ENCODE measurements at regions not wholly inside any gene's neighbourhood (a gene's known extent, or its start where the extent isn't known, plus 50 kb on each side); places are given as distances from the start of the nearest gene placed in this dataset.

DNA sequence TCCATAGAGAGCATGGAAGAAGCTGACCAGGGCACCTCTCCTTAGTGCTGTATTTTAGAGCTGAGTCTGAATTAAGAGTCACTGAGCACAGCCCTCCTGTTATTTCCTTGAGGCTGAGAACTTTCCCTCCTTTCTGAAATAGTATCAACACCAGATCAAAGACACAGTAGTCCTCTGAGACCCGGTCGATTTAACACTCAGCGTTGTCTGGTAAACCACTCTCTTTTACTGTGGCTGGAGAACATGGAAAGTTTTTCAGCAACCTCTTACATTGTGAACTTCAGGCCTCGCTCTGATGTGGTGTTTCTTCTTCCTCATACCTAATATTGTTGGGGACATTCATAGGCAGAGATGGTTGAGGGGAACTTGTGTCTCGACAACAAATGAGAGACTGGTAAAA, 202.0 kb upstream of the MTPN start:
- DNase-seq (ENCODE audit: low spot score): no peak

DNA sequence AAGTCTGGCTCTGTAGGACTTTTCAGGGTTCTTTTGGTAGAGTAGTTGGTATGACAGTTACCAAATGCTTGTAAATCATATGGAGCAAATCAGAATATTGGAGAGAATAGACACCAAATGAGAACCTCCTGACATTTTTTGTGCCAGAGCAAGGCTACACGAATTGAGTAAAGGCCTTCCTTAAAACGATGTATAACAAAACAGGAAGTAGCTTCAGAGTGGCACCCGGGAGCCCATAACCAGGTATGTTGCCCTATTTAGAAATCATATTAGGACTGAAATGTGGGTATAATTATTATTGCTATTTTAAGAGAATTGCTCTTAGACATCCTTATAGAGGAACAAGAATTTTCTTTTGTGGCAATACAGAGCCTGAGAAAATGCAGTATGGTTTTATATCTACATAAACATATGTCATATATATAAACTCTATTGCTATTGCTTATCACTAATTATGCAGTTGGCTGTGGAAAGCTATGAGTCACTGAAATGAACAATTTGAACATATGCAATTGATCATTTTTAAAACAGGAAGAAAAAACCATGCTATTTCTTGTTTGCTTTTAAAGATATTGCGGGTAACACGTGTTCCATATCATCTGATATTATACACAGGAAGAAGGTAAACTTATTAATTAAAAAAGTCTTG, 197.4 kb upstream of the MTPN start:
- no peak for DNase-seq (ENCODE audit: low spot score)

DNA sequence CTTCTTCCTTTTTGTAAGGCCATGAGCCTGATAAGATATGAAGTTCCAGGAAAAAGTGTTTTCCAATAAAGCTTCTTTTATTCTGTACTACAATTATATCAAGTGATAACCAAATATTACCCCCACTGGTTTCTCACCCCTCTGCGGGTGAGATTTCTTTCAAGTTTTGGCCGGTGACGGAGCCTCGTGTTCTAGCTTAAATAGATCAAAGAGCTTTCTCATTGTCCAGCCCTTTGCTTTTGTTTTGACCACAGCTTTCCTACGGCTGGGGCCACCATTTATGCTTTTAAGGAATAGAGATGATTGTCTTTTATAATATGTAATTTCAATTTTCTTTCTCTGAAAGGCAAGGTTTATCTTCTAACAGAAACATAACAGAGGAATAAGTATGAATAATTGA, 196.7 kb upstream of the MTPN start:
- DNase-seq (ENCODE audit: low spot score): no peak

DNA sequence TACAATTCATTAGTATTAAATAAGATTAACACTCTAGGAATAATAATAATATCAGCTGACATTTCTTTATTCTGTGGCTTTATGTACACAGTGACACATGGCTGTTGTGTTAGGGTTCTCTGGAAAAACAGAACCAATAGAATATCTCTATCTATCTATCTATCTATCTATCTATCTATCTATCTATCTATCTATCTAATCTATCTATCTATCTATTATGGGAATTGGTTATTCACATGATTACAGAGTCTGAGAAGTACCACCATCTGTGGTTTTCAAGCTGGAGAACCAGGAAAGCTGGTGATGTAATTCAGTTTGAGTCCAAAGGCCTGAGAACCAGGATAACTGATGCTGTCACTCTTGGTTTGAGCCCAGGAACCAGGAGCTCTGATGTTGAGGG, 194.1 kb upstream of the MTPN start:
- no peak for DNase-seq (ENCODE audit: low spot score)

GRCh38 chr7:136168821-136169220, 191.7 kb upstream of the MTPN start:
- peak; percentile 92 for DNase-seq (ENCODE audit: low spot score)

GRCh38 chr7:136167991-136168390, 190.8 kb upstream of the MTPN start:
- DNase-seq (ENCODE audit: low spot score): peak; percentile 90

DNA sequence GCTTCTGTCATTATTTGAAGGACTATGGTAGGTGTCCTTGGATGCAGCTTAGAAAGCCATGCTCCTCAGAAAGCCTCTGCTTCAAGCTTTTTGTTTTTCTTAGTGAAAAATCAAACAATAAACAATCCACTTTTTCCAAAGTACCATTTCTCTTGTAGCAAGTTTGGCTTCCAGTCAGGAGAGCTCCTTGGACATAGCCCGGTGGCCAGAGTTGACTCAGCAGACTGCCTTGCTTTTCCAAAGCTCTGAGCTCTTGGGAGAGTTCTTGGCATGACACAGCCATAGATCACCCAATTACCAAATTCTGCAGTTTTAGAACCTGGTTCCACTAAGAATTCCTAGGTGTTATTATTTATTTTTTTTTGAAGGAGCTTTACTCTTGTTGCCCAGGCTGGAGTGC, 189.4 kb upstream of the MTPN start:
- DNase-seq (ENCODE audit: low spot score): no peak

GRCh38 chr7:136163340-136163801, 186.2 kb upstream of the MTPN start:
- no peak for DNase-seq (ENCODE audit: low spot score)

GRCh38 chr7:136150311-136150710, 173.2 kb upstream of the MTPN start:
- DNase-seq (ENCODE audit: low spot score): no peak

- DNase-seq (ENCODE audit: low spot score): no peak
Measured at GRCh38 chr7:136148920-136149319, 171.8 kb upstream of the MTPN start.

- DNase-seq (ENCODE audit: low spot score): no peak
Measured at GRCh38 chr7:136146925-136147324, 169.8 kb upstream of the MTPN start.

DNA sequence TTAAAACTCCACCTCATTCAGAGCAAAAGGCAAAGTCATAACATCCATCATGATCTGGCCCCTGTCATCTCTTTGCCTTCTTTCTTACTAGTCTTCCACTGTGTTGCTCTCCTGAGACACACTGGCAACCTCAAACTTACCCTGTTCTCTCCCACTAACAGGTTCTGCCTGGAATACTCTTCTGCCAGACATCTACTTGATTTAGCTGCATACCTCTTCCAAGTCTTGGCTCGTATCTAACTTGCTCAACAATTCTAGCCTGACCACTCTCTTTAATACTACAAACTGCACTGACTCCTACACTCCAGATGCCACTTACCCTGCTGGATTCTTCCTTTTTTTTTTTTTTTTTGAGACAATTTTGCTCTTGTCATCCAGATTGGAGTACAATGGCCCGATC, 167.0 kb upstream of the MTPN start:
- DNase-seq (ENCODE audit: low spot score): peak; percentile 42

DNA sequence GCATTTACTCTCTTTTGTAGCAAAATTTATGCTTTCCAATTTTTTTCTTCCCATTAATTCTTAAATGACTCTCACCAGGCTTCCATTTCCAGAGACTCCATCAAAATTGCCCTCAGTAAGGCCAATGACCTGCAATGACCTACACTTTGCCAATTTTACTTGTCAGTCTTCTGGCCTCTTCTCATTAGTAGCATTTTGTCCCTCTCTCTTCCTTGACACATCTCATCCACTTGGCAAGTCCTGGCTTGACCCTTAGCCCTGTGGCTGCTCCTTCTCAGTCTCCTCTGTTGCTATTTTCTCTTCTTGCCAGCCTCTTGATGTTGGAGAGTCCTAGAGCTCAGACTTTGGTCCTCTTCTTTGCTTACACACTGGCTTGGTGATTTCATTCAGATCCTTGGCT, 166.1 kb upstream of the MTPN start:
- no peak for DNase-seq (ENCODE audit: low spot score)

GRCh38 chr7:136142583-136142982, 165.4 kb upstream of the MTPN start:
- DNase-seq (ENCODE audit: low spot score): no peak

DNA sequence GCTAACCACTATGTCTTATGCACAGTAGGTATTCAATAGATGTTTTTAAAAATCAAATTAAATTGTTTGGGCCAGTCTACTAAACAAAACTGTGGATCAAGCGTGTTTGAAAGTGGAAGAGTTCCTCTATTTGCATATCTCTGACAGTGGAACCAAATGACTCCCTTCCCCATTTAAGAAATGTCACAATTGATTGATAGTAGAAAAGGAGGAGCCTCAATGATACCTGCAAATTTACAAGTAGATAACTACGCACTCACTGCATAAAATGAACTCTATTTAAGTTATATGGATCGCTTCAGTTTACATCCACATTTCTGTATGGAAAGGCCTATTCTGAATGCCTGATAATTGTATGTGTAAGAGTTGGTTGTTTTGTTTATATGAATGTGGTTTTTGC, 163.3 kb upstream of the MTPN start:
- DNase-seq (ENCODE audit: low spot score): no peak

DNA sequence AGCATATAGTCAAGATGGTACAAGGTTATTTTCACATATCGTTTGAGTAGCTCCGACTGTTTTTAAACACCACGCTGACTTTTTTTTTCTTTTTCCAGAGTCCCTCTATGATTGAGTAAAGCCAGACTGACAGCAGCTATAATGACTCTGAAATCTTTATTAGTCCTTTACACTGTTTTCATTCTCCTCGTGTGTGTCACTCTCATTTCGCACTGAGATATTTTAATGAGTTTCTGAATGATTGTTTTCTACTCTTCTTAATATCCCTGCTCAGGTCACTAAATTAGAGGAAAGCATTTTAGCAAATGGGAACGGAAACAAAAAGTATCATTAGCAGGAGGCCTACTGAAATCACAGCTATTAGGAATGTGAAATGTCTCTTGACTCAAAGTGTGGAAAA, 162.3 kb upstream of the MTPN start:
- no peak for DNase-seq (ENCODE audit: low spot score)

GRCh38 chr7:136138991-136139390, 161.8 kb upstream of the MTPN start:
- DNase-seq (ENCODE audit: low spot score): no peak

- DNase-seq (ENCODE audit: low spot score): peak; percentile 53
Measured at GRCh38 chr7:136136906-136137454, 159.8 kb upstream of the MTPN start.

DNA sequence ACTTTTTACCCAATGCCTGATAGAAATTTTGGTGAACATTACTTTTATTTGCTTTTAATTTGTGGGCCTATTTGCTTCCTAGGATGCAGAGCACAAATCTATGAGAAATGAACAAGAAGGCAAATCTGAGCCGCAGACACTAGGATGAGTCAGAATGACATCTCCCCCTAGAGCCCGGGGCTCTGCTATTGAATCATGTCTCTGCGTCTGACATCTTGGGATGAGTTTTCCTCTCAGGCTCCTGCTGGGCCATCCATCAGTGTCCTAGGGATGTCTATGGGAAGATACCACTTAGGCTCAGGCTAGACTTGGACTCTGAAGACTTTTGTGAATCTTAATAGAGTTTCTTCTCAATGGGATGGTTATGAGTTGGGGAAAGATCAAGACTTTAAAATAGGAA, 157.3 kb upstream of the MTPN start:
- DNase-seq (ENCODE audit: low spot score): no peak

GRCh38 chr7:136133551-136133950, 156.4 kb upstream of the MTPN start:
- peak; percentile 44 for DNase-seq (ENCODE audit: low spot score)

DNA sequence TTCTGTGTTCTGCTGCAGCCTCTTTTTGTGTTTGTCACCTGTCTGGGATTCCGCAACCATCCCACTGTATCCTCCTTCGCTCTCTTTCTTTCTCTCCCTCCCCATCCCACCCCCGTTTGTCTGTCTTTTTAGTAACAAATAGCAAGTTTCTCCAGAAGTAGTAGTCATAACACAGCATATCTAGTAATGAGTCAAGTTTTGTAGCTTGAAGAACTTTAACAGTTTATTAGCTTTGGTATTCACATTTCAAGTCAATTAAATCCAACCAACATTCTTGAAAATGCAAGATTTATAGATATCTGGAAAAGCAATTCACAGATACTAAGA, 154.1 kb upstream of the MTPN start:
- no peak for DNase-seq (ENCODE audit: low spot score)

GRCh38 chr7:136130511-136131303, 153.5 kb upstream of the MTPN start:
- DNase-seq (ENCODE audit: low spot score): no peak

DNA sequence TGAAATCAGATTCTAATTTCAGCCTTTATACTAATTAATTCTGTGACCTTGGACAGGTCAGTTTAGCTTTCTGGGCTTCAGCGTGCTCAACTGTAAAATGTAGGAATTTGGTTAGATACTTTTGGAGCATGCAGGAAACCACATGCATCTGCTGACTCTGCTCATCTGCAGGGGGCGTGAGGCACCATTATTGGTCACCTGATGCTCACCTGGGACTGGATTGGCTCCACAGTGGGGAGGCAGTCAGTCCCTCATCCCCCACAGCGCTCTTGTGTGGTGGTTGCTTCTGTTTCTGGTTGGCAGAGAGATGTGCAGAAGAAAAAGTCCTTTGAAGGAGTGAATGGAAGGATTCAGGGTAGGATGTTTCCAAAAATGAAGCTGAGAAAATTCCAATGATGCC, 150.9 kb upstream of the MTPN start:
- no peak for DNase-seq (ENCODE audit: low spot score)
